ENCODE measurements at regions not wholly inside any gene's neighbourhood (a gene's known extent, or its start where the extent isn't known, plus 50 kb on each side); places are given as distances from the start of the nearest gene placed in this dataset.

DNA sequence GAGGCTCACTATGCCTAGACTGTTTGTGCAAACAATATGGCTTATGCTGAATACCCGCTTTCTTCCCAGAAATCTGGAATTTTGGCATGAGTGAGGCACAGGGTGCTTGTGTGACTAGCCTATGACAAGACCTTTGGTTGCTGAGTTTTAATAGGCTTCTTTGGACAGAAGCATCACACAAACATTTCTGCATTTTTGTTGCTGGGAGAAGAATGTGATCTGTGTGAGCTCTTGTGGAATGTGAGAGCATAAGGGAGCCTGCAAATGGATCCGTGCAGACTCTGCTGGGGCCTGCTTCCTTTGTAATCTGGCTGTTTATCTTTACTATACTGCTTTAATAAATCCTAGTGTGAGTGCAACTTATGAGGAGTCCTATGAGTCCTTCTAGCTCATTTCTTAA is 83.0 kb upstream of the ZDHHC17 start:
- WGBS, result 74% methylated on average over 2 of the region's 2 CpGs
- H3K27me3 ChIP-seq, result no peaks in the 10 kb centered on the region
- no peak overlapping the region for H3K4me3 ChIP-seq
- no peaks in the 10 kb centered on the region for H3K36me3 ChIP-seq
- no peaks in the 10 kb centered on the region for H3K9me3 ChIP-seq
- no peak overlapping the region for H3K27ac ChIP-seq
- no peak for DNase-seq (ENCODE audit: low spot score in 2 of 2)
- peaks cover 8% of the 10 kb centered on the region for H3K4me1 ChIP-seq
- no peak for TF ChIP-seq POLR2A (IDR thresholded peaks at IDR 0.05)
- TF ChIP-seq, protein P1, sequence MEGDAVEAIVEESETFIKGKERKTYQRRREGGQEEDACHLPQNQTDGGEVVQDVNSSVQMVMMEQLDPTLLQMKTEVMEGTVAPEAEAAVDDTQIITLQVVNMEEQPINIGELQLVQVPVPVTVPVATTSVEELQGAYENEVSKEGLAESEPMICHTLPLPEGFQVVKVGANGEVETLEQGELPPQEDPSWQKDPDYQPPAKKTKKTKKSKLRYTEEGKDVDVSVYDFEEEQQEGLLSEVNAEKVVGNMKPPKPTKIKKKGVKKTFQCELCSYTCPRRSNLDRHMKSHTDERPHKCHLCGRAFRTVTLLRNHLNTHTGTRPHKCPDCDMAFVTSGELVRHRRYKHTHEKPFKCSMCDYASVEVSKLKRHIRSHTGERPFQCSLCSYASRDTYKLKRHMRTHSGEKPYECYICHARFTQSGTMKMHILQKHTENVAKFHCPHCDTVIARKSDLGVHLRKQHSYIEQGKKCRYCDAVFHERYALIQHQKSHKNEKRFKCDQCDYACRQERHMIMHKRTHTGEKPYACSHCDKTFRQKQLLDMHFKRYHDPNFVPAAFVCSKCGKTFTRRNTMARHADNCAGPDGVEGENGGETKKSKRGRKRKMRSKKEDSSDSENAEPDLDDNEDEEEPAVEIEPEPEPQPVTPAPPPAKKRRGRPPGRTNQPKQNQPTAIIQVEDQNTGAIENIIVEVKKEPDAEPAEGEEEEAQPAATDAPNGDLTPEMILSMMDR (IDR thresholded peaks at IDR 0.05), result no peak
- TF ChIP-seq POLR2AphosphoS5 (IDR thresholded peaks at IDR 0.05), result no peak
- TF ChIP-seq EP300 (IDR thresholded peaks at IDR 0.05), result no peak

DNA sequence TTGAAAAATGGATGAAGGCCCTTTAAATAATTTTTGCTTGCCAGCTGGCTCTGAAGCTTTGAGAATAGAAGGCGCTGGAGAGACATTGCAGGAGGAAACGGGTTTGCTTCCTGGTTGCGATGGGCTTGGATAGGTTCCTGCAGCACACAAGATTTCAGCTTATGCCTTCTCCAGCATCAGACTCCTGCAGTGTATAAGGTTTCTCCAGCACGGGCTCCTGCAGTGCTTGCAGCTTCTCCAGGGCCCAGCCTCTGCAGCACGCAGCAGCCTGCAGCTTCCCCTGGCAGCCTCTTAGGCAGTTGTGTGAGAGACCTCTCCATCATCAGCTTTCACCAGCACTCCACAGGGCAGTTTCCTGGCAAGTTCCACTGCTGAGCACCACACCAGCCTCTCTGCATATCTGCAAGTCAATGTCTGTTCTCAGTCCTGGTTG is 78.7 kb upstream of the ZDHHC17 start:
- WGBS, result 10% methylated on average over 5 of the region's 5 CpGs

DNA sequence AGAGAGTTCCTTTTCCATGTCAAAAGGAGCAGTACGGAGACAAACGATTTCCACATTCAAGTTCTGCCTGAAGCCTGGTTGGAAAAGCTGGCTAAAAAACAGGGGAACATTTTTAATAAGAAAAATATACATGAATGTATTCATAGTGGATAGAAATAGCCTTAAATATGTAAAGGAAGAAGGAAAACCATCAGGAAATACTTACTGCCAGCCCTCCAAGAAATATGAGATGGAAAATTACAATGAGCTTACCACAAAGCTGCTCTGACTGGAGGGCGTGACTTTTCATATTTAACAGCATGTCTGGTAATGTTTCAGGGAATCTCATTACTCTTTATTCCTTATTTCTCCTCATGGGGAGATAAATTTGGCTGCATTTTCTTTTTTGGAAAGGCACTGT is 75.9 kb upstream of the ZDHHC17 start:
- H3K36me3 ChIP-seq, result no peaks in the 10 kb centered on the region
- peaks cover 8% of the 10 kb centered on the region for H3K4me1 ChIP-seq
- TF ChIP-seq POLR2A (IDR thresholded peaks at IDR 0.05) (no peak), EP300 (IDR thresholded peaks at IDR 0.05) (no peak), POLR2AphosphoS5 (IDR thresholded peaks at IDR 0.05) (no peak)
- TF ChIP-seq, protein P1 (IDR thresholded peaks at IDR 0.05), result no peak
- no peak overlapping the region for H3K27ac ChIP-seq
- no peak for DNase-seq (ENCODE audit: low spot score in 2 of 2)
- H3K27me3 ChIP-seq, result no peaks in the 10 kb centered on the region
- H3K9me3 ChIP-seq, result no peaks in the 10 kb centered on the region
- WGBS, result 36% methylated on average over 3 of the region's 3 CpGs
- no peak overlapping the region for H3K4me3 ChIP-seq

More for the DNA sequence above, 78.7 kb upstream of the ZDHHC17 start:
- Histone ChIP-seq H3K4me3 (no peak overlapping the region), H3K9me3 (no peaks in the 10 kb centered on the region), H3K36me3 (no peaks in the 10 kb centered on the region), H3K27me3 (no peaks in the 10 kb centered on the region), H3K27ac (no peak overlapping the region), H3K4me1 (peaks cover 8% of the 10 kb centered on the region)
- TF ChIP-seq, protein P1 (IDR thresholded peaks at IDR 0.05), result no peak
- no peak for TF ChIP-seq POLR2A (IDR thresholded peaks at IDR 0.05)
- TF ChIP-seq EP300 (IDR thresholded peaks at IDR 0.05), result no peak
- TF ChIP-seq POLR2AphosphoS5 (IDR thresholded peaks at IDR 0.05), result no peak
- DNase-seq (ENCODE audit: low spot score in 2 of 2), result no peak

DNA sequence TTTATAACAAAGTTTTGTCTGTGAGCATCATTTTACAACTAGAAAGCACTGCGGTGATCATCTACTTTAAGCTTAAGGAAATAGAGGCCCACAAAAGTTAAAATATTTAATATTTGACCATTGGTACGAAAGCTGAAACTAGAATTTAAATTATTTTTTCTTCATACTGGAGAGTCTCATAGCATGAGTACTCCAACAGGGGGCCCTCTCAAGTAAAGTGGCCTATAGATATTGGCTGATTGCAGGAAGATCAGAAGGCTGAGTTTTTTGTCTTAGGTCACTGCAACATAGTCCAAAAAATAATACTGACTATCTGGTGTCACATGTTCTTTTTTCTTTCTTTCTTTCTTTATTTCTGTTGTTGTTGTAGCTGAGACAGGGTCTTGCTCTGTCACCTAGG is 75.3 kb upstream of the ZDHHC17 start:
- H3K4me1 ChIP-seq, result peaks cover 8% of the 10 kb centered on the region
- no peak overlapping the region for H3K4me3 ChIP-seq
- WGBS, result 92% methylated on average over 2 of the region's 2 CpGs
- no peak overlapping the region for H3K27ac ChIP-seq
- no peaks in the 10 kb centered on the region for H3K36me3 ChIP-seq
- H3K27me3 ChIP-seq, result no peaks in the 10 kb centered on the region
- H3K9me3 ChIP-seq, result no peaks in the 10 kb centered on the region
- TF ChIP-seq EP300 (IDR thresholded peaks at IDR 0.05) (no peak), POLR2A (IDR thresholded peaks at IDR 0.05) (no peak), POLR2AphosphoS5 (IDR thresholded peaks at IDR 0.05) (no peak)
- TF ChIP-seq, protein P1 (IDR thresholded peaks at IDR 0.05), result no peak
- DNase-seq (ENCODE audit: low spot score in 2 of 2), result no peak

DNA sequence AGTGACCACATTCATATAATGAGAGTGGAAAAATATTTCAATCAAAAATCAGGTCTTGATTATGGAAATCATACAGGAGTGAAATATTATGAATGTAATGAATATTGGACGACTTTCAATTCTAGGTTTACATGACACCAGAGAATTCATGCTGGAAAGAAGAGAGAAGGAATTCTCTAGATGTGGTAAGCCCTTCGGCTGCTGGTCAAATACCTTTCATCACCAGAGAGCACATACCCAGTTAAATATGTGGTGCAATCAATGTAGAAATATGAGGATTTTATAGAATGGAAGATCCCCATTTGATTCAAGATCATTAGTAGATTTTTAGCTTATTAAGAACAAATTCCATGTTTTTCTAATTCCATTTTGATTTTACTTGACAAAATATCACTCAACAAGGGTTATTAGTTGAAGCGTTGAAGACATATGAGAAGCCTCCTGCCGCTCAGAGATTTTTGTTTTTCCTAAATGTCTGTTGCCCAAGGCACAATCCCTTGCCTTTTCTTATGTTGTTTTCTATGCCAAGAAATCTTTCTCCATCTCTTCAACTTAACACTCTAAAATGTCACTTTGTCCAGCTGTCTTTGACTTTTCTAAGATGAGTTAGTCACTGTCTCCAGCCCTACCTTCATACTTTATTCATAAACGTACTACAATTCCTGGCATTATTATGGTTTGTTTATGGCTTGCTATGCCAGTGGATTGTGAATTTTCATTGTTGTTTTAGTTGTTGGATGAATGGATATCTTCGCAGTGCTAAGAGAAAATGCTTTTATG is 72.8 kb upstream of the ZDHHC17 start:
- no peaks in the 10 kb centered on the region for H3K36me3 ChIP-seq
- H3K9me3 ChIP-seq, result no peaks in the 10 kb centered on the region
- no peak overlapping the region for H3K27ac ChIP-seq
- H3K4me3 ChIP-seq, result no peak overlapping the region
- WGBS, result 62% methylated on average over 6 of the region's 6 CpGs
- no peaks in the 10 kb centered on the region for H3K4me1 ChIP-seq
- no peak for TF ChIP-seq EP300 (IDR thresholded peaks at IDR 0.05)
- TF ChIP-seq POLR2A (IDR thresholded peaks at IDR 0.05), result no peak
- TF ChIP-seq, protein P1 (IDR thresholded peaks at IDR 0.05), result no peak
- TF ChIP-seq POLR2AphosphoS5 (IDR thresholded peaks at IDR 0.05), result no peak
- H3K27me3 ChIP-seq, result no peaks in the 10 kb centered on the region
- DNase-seq (ENCODE audit: low spot score in 2 of 2), result no peak
